K562 (cell line): ENCODE measurements at regions not wholly inside any gene's neighbourhood (a gene's known extent, or its start where the extent isn't known, plus 50 kb on each side); places are given as distances from the start of the nearest gene placed in this dataset.

Experiments used
- ETV5 ChIP-seq: sonication (generic); formaldehyde crosslinking; IDR thresholded peaks from 2 replicates; pipeline ENCODE4 v1.4.0; 2020; ENCODE audit warnings: low read depth, mild to moderate bottlenecking, missing genetic modification reagents
- MEF2A ChIP-seq: IDR thresholded peaks from 2 replicates; pipeline ENCODE4 v1.6.1; 2011; ENCODE audit warnings: low read depth, mild to moderate bottlenecking, low read length, moderate library complexity; ENCODE audit not compliant: control insufficient read depth
- POLR2A ChIP-seq: fragments of 450-650 bp; conservative IDR thresholded peaks from 2 replicates; pipeline ENCODE4 v1.6.1; 2016
- RAD21 ChIP-seq, 2 experiments: fragments of 250-450 bp in 1 of 2; fragments of 450-650 bp in 1 of 2; sonication (Bioruptor Pico) in 1 of 2; formaldehyde crosslinking in 1 of 2; IDR thresholded peaks in 1 of 2; conservative IDR thresholded peaks in 1 of 2; 2 replicates each; pipeline versions ENCODE4 v1.4.0 to v1.8.0; 2020 to 2022; ENCODE audit warnings: mild to moderate bottlenecking in 2 of 2, moderate library complexity in 1 of 2
- TF ChIP-seq, protein P1 (sequence below), 3 experiments: IDR thresholded peaks in 2 of 3; conservative IDR thresholded peaks in 1 of 3; 2 replicates each; pipeline ENCODE4 v1.5.1; 2011 to 2012; ENCODE audit warnings: low read length in 3 of 3, mild to moderate bottlenecking in 3 of 3, control low read depth in 2 of 3, improper control_type of control experiment in 1 of 3, inconsistent platforms in 1 of 3, low read depth in 1 of 3, mixed read lengths in 1 of 3, moderate library complexity in 1 of 3; ENCODE audit not compliant: insufficient read depth in 2 of 3

DNA sequence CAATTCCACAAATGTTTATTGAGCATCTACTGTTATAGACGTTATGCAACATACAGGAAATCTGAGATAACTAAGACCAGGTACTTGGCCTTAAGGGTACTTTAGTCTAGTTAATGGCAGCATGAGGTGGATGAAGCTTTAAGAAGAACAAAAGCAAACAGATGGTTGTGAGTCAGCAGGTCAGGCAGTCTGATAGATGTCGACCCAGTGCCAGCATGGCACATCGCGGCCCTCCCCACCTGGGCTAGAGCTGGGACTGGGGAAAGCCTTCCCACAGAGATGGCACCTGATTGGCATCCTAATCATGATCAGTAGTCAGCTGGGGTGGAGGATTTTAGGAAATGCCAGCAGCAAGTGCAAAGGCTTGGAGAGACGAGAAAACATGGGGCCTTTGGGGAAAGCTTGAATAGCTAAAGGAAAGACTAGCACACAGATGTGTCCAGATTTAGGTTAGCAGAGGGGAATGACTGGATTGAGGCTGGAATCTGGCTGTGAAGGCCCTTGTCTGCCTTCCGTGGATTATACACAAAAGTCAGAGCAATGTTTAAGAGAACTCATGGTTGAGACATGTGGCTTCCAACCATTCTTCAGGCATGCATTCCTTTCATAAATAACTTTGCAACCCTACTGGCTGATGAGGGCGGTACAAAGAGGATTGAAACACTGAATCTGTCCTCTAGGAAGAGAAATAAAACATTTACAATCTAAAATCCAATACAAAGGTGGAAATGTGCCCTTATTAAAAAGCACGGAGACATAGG lies 395.4 kb upstream of the WWC1 start:
- TF ChIP-seq POLR2A, result no peak
- TF ChIP-seq, protein P1, sequence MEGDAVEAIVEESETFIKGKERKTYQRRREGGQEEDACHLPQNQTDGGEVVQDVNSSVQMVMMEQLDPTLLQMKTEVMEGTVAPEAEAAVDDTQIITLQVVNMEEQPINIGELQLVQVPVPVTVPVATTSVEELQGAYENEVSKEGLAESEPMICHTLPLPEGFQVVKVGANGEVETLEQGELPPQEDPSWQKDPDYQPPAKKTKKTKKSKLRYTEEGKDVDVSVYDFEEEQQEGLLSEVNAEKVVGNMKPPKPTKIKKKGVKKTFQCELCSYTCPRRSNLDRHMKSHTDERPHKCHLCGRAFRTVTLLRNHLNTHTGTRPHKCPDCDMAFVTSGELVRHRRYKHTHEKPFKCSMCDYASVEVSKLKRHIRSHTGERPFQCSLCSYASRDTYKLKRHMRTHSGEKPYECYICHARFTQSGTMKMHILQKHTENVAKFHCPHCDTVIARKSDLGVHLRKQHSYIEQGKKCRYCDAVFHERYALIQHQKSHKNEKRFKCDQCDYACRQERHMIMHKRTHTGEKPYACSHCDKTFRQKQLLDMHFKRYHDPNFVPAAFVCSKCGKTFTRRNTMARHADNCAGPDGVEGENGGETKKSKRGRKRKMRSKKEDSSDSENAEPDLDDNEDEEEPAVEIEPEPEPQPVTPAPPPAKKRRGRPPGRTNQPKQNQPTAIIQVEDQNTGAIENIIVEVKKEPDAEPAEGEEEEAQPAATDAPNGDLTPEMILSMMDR (IDR thresholded peaks at IDR 0.05 in 2 of 3, conservative IDR thresholded peaks at IDR 0.05 in 1 of 3; ENCODE audit: insufficient read depth in 2 of 3, low read depth in 1 of 3, low read length in 3 of 3), result no peak
- TF ChIP-seq MEF2A, result no peak
- TF ChIP-seq RAD21 (CRISPR knock-in tag; conservative IDR thresholded peaks at IDR 0.05 in 1 of 2, IDR thresholded peaks at IDR 0.05 in 1 of 2), result no peak
- TF ChIP-seq ETV5 (CRISPR knock-in tag), result no peak
